HepG2 (cell line): ENCODE measurements at regions not wholly inside any gene's neighbourhood (a gene's known extent, or its start where the extent isn't known, plus 50 kb on each side); places are given as distances from the start of the nearest gene placed in this dataset.

Source experiments
- ATAC-seq: fragments of 200-7000 bp; cut with Tn5 transposase; 3 replicates; pipeline ENCODE4 v1.9.1; 2020; ENCODE audit warnings: mild to moderate bottlenecking, moderate library complexity
- BruUV-seq: library from RNA; stranded (reverse); fragments of 400-500 nt; replicated peaks from 2 replicates; lab custom pipeline; 2021; lab: Mats Ljungman, UMichigan
- CTCF ChIA-PET: fragments of 300-600 bp; formaldehyde crosslinking; extraction: SDS; loops from one replicate; lab custom pipeline; 2021; ENCODE audit warnings: low total read pairs, inconsistent platforms, low intra/inter-chr PET ratio; lab: Yijun Ruan, JAX
- POLR2A ChIA-PET: fragments of 350-600 bp; sonication (Branson Sonifier 250); formaldehyde crosslinking; loops from one replicate; lab custom pipeline; 2020; ENCODE audit warnings: antibody characterized with exemption, inconsistent platforms; lab: Yijun Ruan, JAX
- DNase-seq: peaks from one replicate; pipeline ENCODE4 v3.0.0-alpha.2; 2015; ENCODE audit warnings: low spot score
- FAIRE-seq: peaks from 3 replicates; lab custom pipeline; 2011; peaks lifted over from hg19 to GRCh38; lab: Jason Lieb, UNC
- H2AFZ ChIP-seq: one replicate; pipeline ENCODE4 v1.6.1; 2011; ENCODE audit warnings: low read length, inconsistent platforms
- H3K27ac ChIP-seq: fragments of 300-600 bp; 3 replicates; pipeline ENCODE4 v1.8.0; 2011; ENCODE audit warnings: mixed run types, mild to moderate bottlenecking, mixed read lengths, low read length, inconsistent platforms; ENCODE audit not compliant: insufficient read depth; ENCODE audit errors: extremely low read length
- H3K27me3 ChIP-seq, 2 experiments: fragments of 200-600 bp in 1 of 2; 2 replicates in 1 of 2; 3 replicates in 1 of 2; pipeline versions ENCODE4 v1.6.0 to v1.8.0; 2011; ENCODE audit warnings: low read length in 2 of 2, mild to moderate bottlenecking in 2 of 2, moderate library complexity in 2 of 2, inconsistent platforms in 1 of 2; ENCODE audit not compliant: insufficient read depth in 2 of 2, control insufficient read depth in 1 of 2
- H3K36me3 ChIP-seq, 2 experiments: fragments of 200-600 bp in 1 of 2; replicated peaks in 1 of 2; 2 replicates in 1 of 2; 3 replicates in 1 of 2; pipeline versions ENCODE4 v1.5.1 to v1.8.0; 2011; ENCODE audit warnings: low read length in 2 of 2, inconsistent platforms in 1 of 2; ENCODE audit not compliant: insufficient read depth in 2 of 2, control insufficient read depth in 1 of 2
- H3K4me1 ChIP-seq: 2 replicates; pipeline ENCODE4 v1.5.1; 2012; ENCODE audit warnings: low read length, inconsistent platforms; ENCODE audit not compliant: insufficient read depth
- H3K4me2 ChIP-seq: 2 replicates; pipeline ENCODE4 v1.6.0; 2011; ENCODE audit warnings: low read depth, low read length, inconsistent platforms
- H3K4me3 ChIP-seq, 3 experiments: fragments of 200-600 bp in 1 of 3; sonication (generic), shearing (Covaris generic) in 1 of 3; replicated peaks in 1 of 3; 2 replicates each; pipeline ENCODE4 v1.5.1; 2011 to 2016; ENCODE audit warnings: low read length in 3 of 3, inconsistent platforms in 2 of 3, low read depth in 2 of 3, mild to moderate bottlenecking in 2 of 3, control low read depth in 1 of 3, mixed read lengths in 1 of 3; ENCODE audit not compliant: insufficient read depth in 1 of 3
- H3K79me2 ChIP-seq: one replicate; pipeline ENCODE4 v1.6.1; 2011; ENCODE audit warnings: low read length, inconsistent platforms; ENCODE audit not compliant: insufficient read depth
- H3K9ac ChIP-seq: 2 replicates; pipeline ENCODE4 v1.6.0; 2011; ENCODE audit warnings: mild to moderate bottlenecking, low read depth, low read length, inconsistent platforms; ENCODE audit not compliant: insufficient read depth
- H3K9me3 ChIP-seq: 2 replicates; pipeline ENCODE4 v1.5.1; 2012; ENCODE audit warnings: mild to moderate bottlenecking, low read length
- H4K20me1 ChIP-seq: 2 replicates; pipeline ENCODE4 v1.6.0; 2011; ENCODE audit warnings: inconsistent platforms, mild to moderate bottlenecking, low read length, moderate library complexity; ENCODE audit not compliant: insufficient read depth
- BCLAF1 ChIP-seq: fragments of 450-650 bp; IDR thresholded peaks from 2 replicates; pipeline ENCODE4 v1.6.1; 2017; ENCODE audit warnings: mild to moderate bottlenecking
- BORCS8-MEF2B ChIP-seq: sonication (generic); formaldehyde crosslinking; IDR thresholded peaks from 2 replicates; pipeline ENCODE4 v1.8.0; 2022; ENCODE audit warnings: mild to moderate bottlenecking, missing genetic modification reagents
- FOXM1 ChIP-seq: sonication (generic); formaldehyde crosslinking; IDR thresholded peaks from 2 replicates; pipeline ENCODE4 v1.5.0; 2020; ENCODE audit warnings: missing genetic modification reagents
- IRX3 ChIP-seq: sonication (generic); formaldehyde crosslinking; IDR thresholded peaks from 2 replicates; pipeline ENCODE4 v1.8.1; 2023; ENCODE audit warnings: mild to moderate bottlenecking, low read depth, missing genetic modification reagents, borderline replicate concordance
- ISL2 ChIP-seq: sonication (generic); formaldehyde crosslinking; IDR thresholded peaks from 2 replicates; pipeline ENCODE4 v1.5.0; 2020; ENCODE audit warnings: missing genetic modification reagents
- PHF8 ChIP-seq: sonication (generic); formaldehyde crosslinking; IDR thresholded peaks from 2 replicates; pipeline ENCODE4 v1.5.0; 2020; ENCODE audit warnings: missing genetic modification reagents
- SCMH1 ChIP-seq: sonication (generic); formaldehyde crosslinking; IDR thresholded peaks from 2 replicates; pipeline ENCODE4 v1.9.0; 2021; ENCODE audit warnings: missing genetic modification reagents, mild to moderate bottlenecking, borderline replicate concordance
- SOX5 ChIP-seq: IDR thresholded peaks from 2 replicates; pipeline ENCODE4 v1.6.1; 2016; ENCODE audit warnings: borderline replicate concordance
- ZBTB42 ChIP-seq: sonication (generic); formaldehyde crosslinking; IDR thresholded peaks from 2 replicates; pipeline ENCODE4 v1.5.0; 2020; ENCODE audit warnings: mild to moderate bottlenecking, missing genetic modification reagents
- ZNF205 ChIP-seq: IDR thresholded peaks from 2 replicates; pipeline ENCODE4 v1.6.1; 2018; ENCODE audit warnings: missing biosample characterization, missing genetic modification reagents
- ZNF44 ChIP-seq: sonication (generic); formaldehyde crosslinking; IDR thresholded peaks from 2 replicates; pipeline ENCODE4 v1.5.1; 2020; ENCODE audit warnings: mild to moderate bottlenecking, missing genetic modification reagents
- ZNF501 ChIP-seq: sonication (generic); formaldehyde crosslinking; IDR thresholded peaks from 2 replicates; pipeline ENCODE4 v1.5.1; 2020; ENCODE audit warnings: mild to moderate bottlenecking, moderate library complexity, missing genetic modification reagents
- ZNF570 ChIP-seq: sonication (generic); formaldehyde crosslinking; IDR thresholded peaks from 2 replicates; pipeline ENCODE4 v1.4.0; 2020; ENCODE audit warnings: mild to moderate bottlenecking, missing genetic modification reagents, borderline replicate concordance
- ZNF816 ChIP-seq: sonication (generic); formaldehyde crosslinking; IDR thresholded peaks from 2 replicates; pipeline ENCODE4 v1.8.0; 2022; ENCODE audit warnings: missing genetic modification reagents, mild to moderate bottlenecking, borderline replicate concordance
- in situ Hi-C: cut with HindIII; loops from 2 replicates; pipeline ENCODE4 v1.10.0; 2017; ENCODE audit warnings: low pct_unique_long_range_greater_than_20kb; ENCODE audit not compliant: extremely low pct_ligation_motif_present
- intact Hi-C: fragments of 100-400 bp; cut with micrococcal nuclease; formaldehyde crosslinking; loops from one replicate; pipeline ENCODE4 v1.10.0; 2022; ENCODE audit not compliant: unreplicated experiment
- TF ChIP-seq, protein P1 (sequence below): sonication (generic); formaldehyde crosslinking; IDR thresholded peaks from 2 replicates; pipeline ENCODE4 v1.8.0; 2022; ENCODE audit warnings: missing genetic modification reagents, mild to moderate bottlenecking, inconsistent platforms, borderline replicate concordance

GRCh38 chr4:155066871-155067270 is 141.6 kb upstream of the NPY2R start:
- H3K9ac ChIP-seq: no peak overlapping the region
- no peaks in the 10 kb centered on the region for H4K20me1 ChIP-seq
- H3K4me2 ChIP-seq: no peak overlapping the region
- H3K4me1 ChIP-seq: no peaks in the 10 kb centered on the region
- BruUV-seq: no TSS peak
- H3K27me3 ChIP-seq: no peaks in the 10 kb centered on the region
- ChIA-PET CTCF (no interaction called here), POLR2A (no interaction called here)
- H3K9me3 ChIP-seq: no peaks in the 10 kb centered on the region
- intact Hi-C loops (no loop called here), in situ Hi-C loops (no loop called here)
- H3K4me3 ChIP-seq: no peak overlapping the region
- ATAC-seq (no peak), FAIRE-seq (no peak), DNase-seq (no peak)
- H3K27ac ChIP-seq: no peak overlapping the region
- no peaks in the 10 kb centered on the region for H3K79me2 ChIP-seq
- H2AFZ ChIP-seq: no peak overlapping the region
- no peak for TF ChIP-seq ZNF501
- TF ChIP-seq BCLAF1: no peak
- TF ChIP-seq BORCS8-MEF2B (CRISPR knock-in tag): no peak
- TF ChIP-seq ZNF570 (CRISPR knock-in tag): no peak
- no peak for TF ChIP-seq ZNF816 (CRISPR knock-in tag)
- no peak for TF ChIP-seq SOX5 (CRISPR knock-in tag)
- TF ChIP-seq IRX3 (CRISPR knock-in tag): no peak
- no peak for TF ChIP-seq FOXM1
- TF ChIP-seq PHF8: no peak
- TF ChIP-seq, protein P1, sequence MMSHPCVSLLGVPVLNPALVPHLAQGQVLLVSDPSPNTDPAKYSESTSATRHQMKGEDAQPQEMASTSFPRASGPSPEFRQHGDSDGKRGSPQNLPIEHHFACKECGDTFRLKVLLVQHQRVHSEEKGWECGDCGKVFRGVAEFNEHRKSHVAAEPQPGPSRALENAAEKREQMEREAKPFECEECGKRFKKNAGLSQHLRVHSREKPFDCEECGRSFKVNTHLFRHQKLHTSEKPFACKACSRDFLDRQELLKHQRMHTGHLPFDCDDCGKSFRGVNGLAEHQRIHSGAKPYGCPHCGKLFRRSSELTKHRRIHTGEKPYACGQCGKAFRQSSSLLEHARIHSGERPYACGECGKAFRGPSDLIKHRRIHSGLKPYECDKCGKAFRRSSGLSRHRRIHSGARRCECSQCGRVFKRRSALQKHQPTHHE (CRISPR knock-in tag): no peak
- no peak for TF ChIP-seq SCMH1 (CRISPR knock-in tag)
- TF ChIP-seq ZNF205 (CRISPR knock-in tag): no peak
- no peak for TF ChIP-seq ZBTB42 (CRISPR knock-in tag)
- no peak for TF ChIP-seq ZNF44 (CRISPR knock-in tag)
- TF ChIP-seq ISL2 (CRISPR knock-in tag): no peak
- no peaks in the 10 kb centered on the region for H3K36me3 ChIP-seq
